Body of pancreas (tissue), 4 donors: ENCODE measurements at regions not wholly inside any gene's neighbourhood (a gene's known extent, or its start where the extent isn't known, plus 50 kb on each side); places are given as distances from the start of the nearest gene placed in this dataset.

Experiments
- CTCF ChIP-seq, 7 experiments: fragments of 450-650 bp in 4 of 7; fragments of 200-600 bp in 3 of 7; sonication (generic) in 3 of 7; IDR thresholded peaks; one replicate each; pipeline ENCODE4 v1.5.1; 2016 to 2019; ENCODE audit warnings: antibody characterized with exemption in 7 of 7
- POLR2A ChIP-seq, 3 donors: fragments of 450-650 bp; IDR thresholded peaks; one replicate each; pipeline ENCODE4 v1.6.1; 2016; ENCODE audit warnings: antibody characterized with exemption in 3 of 3, mild to moderate bottlenecking in 2 of 3

- TF ChIP-seq CTCF (IDR thresholded peaks at IDR 0.05) (no peak), POLR2A (IDR thresholded peaks at IDR 0.05) (no peak)
Observed at GRCh38 chr7:54827734-54828133, 68.7 kb upstream of the SEC61G start.
